ENCODE measurements at regions not wholly inside any gene's neighbourhood (a gene's known extent, or its start where the extent isn't known, plus 50 kb on each side); places are given as distances from the start of the nearest gene placed in this dataset.
A peak's percentile ranks its signal among the peaks of the same experiment; 100 is the strongest.
"Not testable (repeated sequence)": the region's sequence is repeated elsewhere in the genome, so short reads cannot be mapped to it uniquely, and the experiment has no call there.

- DNase-seq = no peak
Observed at GRCh38 chr2:239818086-239818485, 207.1 kb downstream of the NDUFA10 start.

- DNase-seq = not testable (repeated sequence)
Observed at GRCh38 chr2:239817468-239818031, 207.6 kb downstream of the NDUFA10 start.

GRCh38 chr2:239816576-239817467 lies 208.3 kb downstream of the NDUFA10 start:
- DNase-seq = no peak

- DNase-seq = no peak
Observed at GRCh38 chr2:239815671-239816070, 209.5 kb downstream of the NDUFA10 start.

GRCh38 chr2:239814861-239815601 lies 210.1 kb downstream of the NDUFA10 start:
- no peak for DNase-seq

GRCh38 chr2:239814116-239814860 lies 210.9 kb downstream of the NDUFA10 start:
- no peak for DNase-seq

- DNase-seq = no peak
Observed at GRCh38 chr2:239813261-239814115, 211.7 kb downstream of the NDUFA10 start.

- no peak for DNase-seq
Observed at GRCh38 chr2:239811806-239812560, 213.2 kb downstream of the NDUFA10 start.

- DNase-seq = no peak
Observed at GRCh38 chr2:239811111-239811781, 213.9 kb downstream of the NDUFA10 start.

- no peak for DNase-seq
Observed at GRCh38 chr2:239809391-239809790, 215.8 kb downstream of the NDUFA10 start.

- no peak for DNase-seq
Observed at GRCh38 chr2:239807568-239807967, 217.6 kb downstream of the NDUFA10 start.

- no peak for DNase-seq
Observed at GRCh38 chr2:239806758-239807434, 218.2 kb downstream of the NDUFA10 start.

GRCh38 chr2:239806276-239806675 lies 218.9 kb downstream of the NDUFA10 start:
- peak in 1 of 14 donors; percentile 3 for DNase-seq

GRCh38 chr2:239805414-239805813 lies 219.7 kb downstream of the NDUFA10 start:
- DNase-seq = no peak

- DNase-seq = no peak
Observed at GRCh38 chr2:239805043-239805329, 220.2 kb downstream of the NDUFA10 start.

GRCh38 chr2:239804161-239805042 lies 220.7 kb downstream of the NDUFA10 start:
- no peak for DNase-seq

GRCh38 chr2:239803766-239804115 lies 221.4 kb downstream of the NDUFA10 start:
- peak in 2 of 14 donors; percentile 16 to 27 for DNase-seq

GRCh38 chr2:239803102-239803765 lies 221.9 kb downstream of the NDUFA10 start:
- no peak for DNase-seq
